Caco-2 (cell line): ENCODE measurements at regions not wholly inside any gene's neighbourhood (a gene's known extent, or its start where the extent isn't known, plus 50 kb on each side); places are given as distances from the start of the nearest gene placed in this dataset.
"Not testable (repeated sequence)": the region's sequence is repeated elsewhere in the genome, so short reads cannot be mapped to it uniquely, and the experiment has no call there.

ENCODE experiments used
- BruUV-seq: library from RNA; stranded (reverse); fragments of 400-500 nt; replicated peaks from 2 replicates; lab custom pipeline; 2021; lab: Mats Ljungman, UMichigan
- CTCF ChIA-PET: fragments of 300-600 bp; sonication (Branson Sonifier 250); formaldehyde crosslinking; loops from one replicate; lab custom pipeline; 2022; ENCODE audit warnings: antibody characterized with exemption; lab: Charles Lee
- POLR2A ChIA-PET: fragments of 300-600 bp; sonication (Branson Sonifier 250); formaldehyde crosslinking; loops from one replicate; lab custom pipeline; 2022; ENCODE audit warnings: antibody characterized with exemption; lab: Charles Lee
- DNase-seq, 2 experiments: peaks; one replicate each; pipeline versions ENCODE4 v3.0.0 to v3.0.0-alpha.2; 2020 to 2022
- H3K27me3 ChIP-seq: replicated peaks from 2 replicates; pipeline ENCODE4 v1.6.0; 2011; ENCODE audit warnings: low read length; ENCODE audit not compliant: control insufficient read depth, insufficient read depth
- H3K36me3 ChIP-seq: 2 replicates; pipeline ENCODE4 v1.5.1; 2011; ENCODE audit warnings: low read length; ENCODE audit not compliant: control insufficient read depth, insufficient read depth
- H3K4me1 ChIP-seq: fragments of 250-450 bp; sonication (Bioruptor Pico); 2 replicates; pipeline ENCODE4 v1.5.1; 2020; ENCODE audit warnings: mild to moderate bottlenecking
- H3K4me3 ChIP-seq: 2 replicates; pipeline ENCODE4 v1.5.1; 2011; ENCODE audit warnings: low read depth, mild to moderate bottlenecking, control low read depth, low read length
- H3K9me3 ChIP-seq: fragments of 250-450 bp; sonication (Bioruptor Pico); 2 replicates; pipeline ENCODE4 v1.5.1; 2020; ENCODE audit warnings: mild to moderate bottlenecking, moderate library complexity
- H3K27ac Mint-ChIP-seq: one replicate; pipeline ENCODE4 v1.8.0; 2022; ENCODE audit warnings: mixed read lengths; ENCODE audit not compliant: unreplicated experiment
- H3K27me3 Mint-ChIP-seq: one replicate; pipeline ENCODE4 v1.8.0; 2022; ENCODE audit warnings: mixed read lengths; ENCODE audit not compliant: insufficient read depth, unreplicated experiment
- H3K36me3 Mint-ChIP-seq: one replicate; pipeline ENCODE4 v1.8.0; 2022; ENCODE audit warnings: mild to moderate bottlenecking, mixed read lengths; ENCODE audit not compliant: insufficient read depth, unreplicated experiment
- H3K4me1 Mint-ChIP-seq: one replicate; pipeline ENCODE4 v1.8.0; 2022; ENCODE audit warnings: low read depth, mixed read lengths; ENCODE audit not compliant: unreplicated experiment
- H3K4me3 Mint-ChIP-seq: one replicate; pipeline ENCODE4 v1.8.0; 2022; ENCODE audit warnings: mild to moderate bottlenecking, moderate library complexity, mixed read lengths; ENCODE audit not compliant: unreplicated experiment
- H3K9me3 Mint-ChIP-seq: one replicate; pipeline ENCODE4 v1.8.0; 2022; ENCODE audit warnings: mixed read lengths; ENCODE audit not compliant: unreplicated experiment
- intact Hi-C: fragments of 100-400 bp; cut with micrococcal nuclease; formaldehyde crosslinking; loops from one replicate; pipeline ENCODE4 v1.10.0; 2022; ENCODE audit not compliant: unreplicated experiment

GRCh38 chr7:76838357-76838756 lies 193.8 kb downstream of the SPDYE17 start:
- H3K9me3 ChIP-seq, H3K27me3 Mint-ChIP-seq, H3K4me3 Mint-ChIP-seq, H3K36me3 Mint-ChIP-seq, POLR2A ChIA-PET, DNase-seq, H3K27ac Mint-ChIP-seq, intact Hi-C loops, H3K4me3 ChIP-seq, BruUV-seq, H3K36me3 ChIP-seq, H3K27me3 ChIP-seq, H3K4me1 Mint-ChIP-seq, CTCF ChIA-PET, H3K4me1 ChIP-seq: not testable (repeated sequence)
- peaks cover 27% of the 10 kb centered on the region for H3K9me3 Mint-ChIP-seq

- not testable (repeated sequence) for H3K27me3 Mint-ChIP-seq, H3K4me1 Mint-ChIP-seq
Measured at GRCh38 chr7:76829233-76829632, 202.2 kb upstream of the POMZP3 start.

GRCh38 chr7:76826181-76826580 lies 199.1 kb upstream of the POMZP3 start:
- DNase-seq, H3K4me1 ChIP-seq, H3K9me3 ChIP-seq, H3K36me3 Mint-ChIP-seq, H3K27me3 Mint-ChIP-seq, H3K4me1 Mint-ChIP-seq, H3K36me3 ChIP-seq, H3K4me3 ChIP-seq, intact Hi-C loops, H3K27me3 ChIP-seq, H3K27ac Mint-ChIP-seq, H3K4me3 Mint-ChIP-seq, BruUV-seq, CTCF ChIA-PET, POLR2A ChIA-PET: not testable (repeated sequence)
- peaks cover 19% of the 10 kb centered on the region for H3K9me3 Mint-ChIP-seq

More at GRCh38 chr7:76829233-76829632, 202.2 kb upstream of the POMZP3 start:
- H3K4me3 Mint-ChIP-seq, intact Hi-C loops, DNase-seq, H3K27me3 ChIP-seq, POLR2A ChIA-PET, H3K4me1 ChIP-seq, H3K4me3 ChIP-seq, H3K27ac Mint-ChIP-seq, BruUV-seq, H3K9me3 ChIP-seq, H3K36me3 Mint-ChIP-seq, CTCF ChIA-PET, H3K36me3 ChIP-seq: not testable (repeated sequence)
- peaks cover 19% of the 10 kb centered on the region for H3K9me3 Mint-ChIP-seq

- DNase-seq, POLR2A ChIA-PET, H3K4me1 Mint-ChIP-seq, H3K27ac Mint-ChIP-seq, H3K36me3 Mint-ChIP-seq, intact Hi-C loops, H3K4me3 Mint-ChIP-seq, H3K36me3 ChIP-seq, H3K9me3 Mint-ChIP-seq, H3K27me3 Mint-ChIP-seq, H3K9me3 ChIP-seq, H3K27me3 ChIP-seq, BruUV-seq, H3K4me3 ChIP-seq, H3K4me1 ChIP-seq: not testable (repeated sequence)
- CTCF ChIA-PET = interaction anchor here (0.6 kb wide), 1 partner anchor 587 kb away, joined by 6 read pairs; no protein-coding TSS in a partner anchor
Measured at GRCh38 chr7:76809856-76810255, 182.8 kb upstream of the POMZP3 start.

GRCh38 chr7:76807588-76808100 lies 180.6 kb upstream of the POMZP3 start:
- DNase-seq, H3K4me3 Mint-ChIP-seq, H3K27me3 ChIP-seq, H3K36me3 Mint-ChIP-seq, H3K4me1 ChIP-seq, H3K9me3 Mint-ChIP-seq, H3K4me1 Mint-ChIP-seq, H3K4me3 ChIP-seq, BruUV-seq, intact Hi-C loops, POLR2A ChIA-PET, H3K36me3 ChIP-seq, H3K27ac Mint-ChIP-seq, CTCF ChIA-PET, H3K27me3 Mint-ChIP-seq, H3K9me3 ChIP-seq: not testable (repeated sequence)

- intact Hi-C loops, H3K4me1 ChIP-seq, DNase-seq, H3K27ac Mint-ChIP-seq, H3K4me3 ChIP-seq, BruUV-seq, H3K9me3 Mint-ChIP-seq, H3K27me3 ChIP-seq, H3K4me3 Mint-ChIP-seq, POLR2A ChIA-PET, H3K36me3 ChIP-seq, H3K36me3 Mint-ChIP-seq, H3K4me1 Mint-ChIP-seq, H3K27me3 Mint-ChIP-seq, H3K9me3 ChIP-seq, CTCF ChIA-PET: not testable (repeated sequence)
Measured at GRCh38 chr7:76806460-76806859, 179.4 kb upstream of the POMZP3 start.

- not testable (repeated sequence) for BruUV-seq
Measured at GRCh38 chr7:76806010-76806409, 178.9 kb upstream of the POMZP3 start.

More at GRCh38 chr7:76806010-76806409, 178.9 kb upstream of the POMZP3 start:
- H3K9me3 ChIP-seq, intact Hi-C loops, CTCF ChIA-PET, H3K27me3 ChIP-seq, H3K27ac Mint-ChIP-seq, H3K9me3 Mint-ChIP-seq, H3K36me3 ChIP-seq, H3K4me1 ChIP-seq, H3K27me3 Mint-ChIP-seq, H3K36me3 Mint-ChIP-seq, H3K4me3 ChIP-seq, H3K4me3 Mint-ChIP-seq, POLR2A ChIA-PET, H3K4me1 Mint-ChIP-seq: not testable (repeated sequence)
- peak in 1 of 2 experiments; percentile 20 for DNase-seq
